ENCODE measurements at regions not wholly inside any gene's neighbourhood (a gene's known extent, or its start where the extent isn't known, plus 50 kb on each side); places are given as distances from the start of the nearest gene placed in this dataset.

DNA sequence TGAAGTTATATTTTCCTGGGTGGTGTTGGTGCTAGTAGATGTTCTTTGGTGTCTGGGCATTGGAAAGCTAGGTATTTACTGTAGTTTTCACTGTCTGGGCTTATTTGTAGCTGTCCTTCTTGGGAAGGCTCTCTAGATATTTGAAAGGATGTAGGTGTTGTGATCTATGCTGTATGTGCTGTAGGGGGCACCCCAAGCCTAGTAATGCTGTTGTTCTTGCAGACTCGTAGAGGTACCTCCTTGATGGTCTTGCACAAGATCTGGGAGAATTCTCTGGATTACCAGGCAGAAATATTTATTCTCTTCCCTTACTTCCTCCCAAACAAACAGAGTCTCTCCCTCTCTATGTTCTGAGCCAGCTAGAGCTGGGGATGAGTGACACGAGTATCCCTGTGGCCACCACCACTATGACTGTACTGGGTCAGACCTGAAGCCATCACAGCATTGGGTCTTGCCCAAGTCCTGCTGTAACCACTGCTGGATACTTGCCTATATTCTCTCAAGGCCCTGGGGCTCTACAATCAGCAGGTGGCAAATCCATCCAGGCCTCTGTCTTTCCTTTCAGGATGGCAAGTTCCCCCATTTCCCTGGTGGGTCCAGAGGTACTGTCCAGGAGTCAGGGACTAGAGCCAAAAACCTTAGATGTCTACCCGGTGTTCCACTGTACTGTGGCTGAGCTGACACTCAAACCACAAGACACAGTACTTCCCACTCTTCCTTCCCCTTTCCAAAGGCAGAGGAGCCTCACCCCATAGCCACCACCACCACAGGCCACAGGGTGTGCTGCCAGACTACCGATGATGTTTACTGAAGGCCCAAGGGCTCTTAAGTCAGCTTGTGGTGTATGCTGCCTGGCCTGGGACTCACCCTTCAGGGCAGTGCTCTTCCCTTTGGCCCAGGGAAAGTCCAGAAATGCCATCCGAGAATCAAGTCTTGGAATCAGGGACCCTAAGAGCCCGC is 195.2 kb upstream of the DPPA4 start:
- Histone ChIP-seq H3K79me2 (replicated peaks; ENCODE audit: insufficient read depth, low read length) (no peaks in the 10 kb centered on the region), H3K27me3 (ENCODE audit: insufficient read depth, low read depth, low read length) (no peaks in the 10 kb centered on the region), H3K27ac (ENCODE audit: low read length) (no peak overlapping the region), H3K9me2 (ENCODE audit: insufficient read depth, low read length) (no peaks in the 10 kb centered on the region), H3K36me3 (ENCODE audit: insufficient read depth, low read length) (no peaks in the 10 kb centered on the region), H3K9ac (ENCODE audit: low read length) (no peak overlapping the region), H3K4me3 (ENCODE audit: low read length) (no peak overlapping the region), H4K20me1 (ENCODE audit: insufficient read depth) (no peaks in the 10 kb centered on the region), H3K4me2 (ENCODE audit: low read length) (no peak overlapping the region), H3F3A (ENCODE audit: insufficient read depth, low read length, poor library complexity, severe bottlenecking) (no peaks in the 10 kb centered on the region), H2AFZ (ENCODE audit: low read depth, low read length) (no peak overlapping the region), H3K9me3 (ENCODE audit: low read length) (no peaks in the 10 kb centered on the region)
- TF ChIP-seq RAD21 (conservative IDR thresholded peaks at IDR 0.05) (peak; percentile 69), EZH2 (IDR thresholded peaks at IDR 0.05; ENCODE audit: borderline replicate concordance, insufficient read depth, low read length, poor library complexity, severe bottlenecking) (no peak), SMC3 (conservative IDR thresholded peaks at IDR 0.05; ENCODE audit: poor library complexity) (peak; percentile 66), MXI1 (conservative IDR thresholded peaks at IDR 0.05; ENCODE audit: poor library complexity, severe bottlenecking) (no peak)
- TF ChIP-seq, protein P1, sequence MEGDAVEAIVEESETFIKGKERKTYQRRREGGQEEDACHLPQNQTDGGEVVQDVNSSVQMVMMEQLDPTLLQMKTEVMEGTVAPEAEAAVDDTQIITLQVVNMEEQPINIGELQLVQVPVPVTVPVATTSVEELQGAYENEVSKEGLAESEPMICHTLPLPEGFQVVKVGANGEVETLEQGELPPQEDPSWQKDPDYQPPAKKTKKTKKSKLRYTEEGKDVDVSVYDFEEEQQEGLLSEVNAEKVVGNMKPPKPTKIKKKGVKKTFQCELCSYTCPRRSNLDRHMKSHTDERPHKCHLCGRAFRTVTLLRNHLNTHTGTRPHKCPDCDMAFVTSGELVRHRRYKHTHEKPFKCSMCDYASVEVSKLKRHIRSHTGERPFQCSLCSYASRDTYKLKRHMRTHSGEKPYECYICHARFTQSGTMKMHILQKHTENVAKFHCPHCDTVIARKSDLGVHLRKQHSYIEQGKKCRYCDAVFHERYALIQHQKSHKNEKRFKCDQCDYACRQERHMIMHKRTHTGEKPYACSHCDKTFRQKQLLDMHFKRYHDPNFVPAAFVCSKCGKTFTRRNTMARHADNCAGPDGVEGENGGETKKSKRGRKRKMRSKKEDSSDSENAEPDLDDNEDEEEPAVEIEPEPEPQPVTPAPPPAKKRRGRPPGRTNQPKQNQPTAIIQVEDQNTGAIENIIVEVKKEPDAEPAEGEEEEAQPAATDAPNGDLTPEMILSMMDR (IDR thresholded peaks at IDR 0.05; ENCODE audit: poor library complexity, severe bottlenecking) = peak; percentile 56

DNA sequence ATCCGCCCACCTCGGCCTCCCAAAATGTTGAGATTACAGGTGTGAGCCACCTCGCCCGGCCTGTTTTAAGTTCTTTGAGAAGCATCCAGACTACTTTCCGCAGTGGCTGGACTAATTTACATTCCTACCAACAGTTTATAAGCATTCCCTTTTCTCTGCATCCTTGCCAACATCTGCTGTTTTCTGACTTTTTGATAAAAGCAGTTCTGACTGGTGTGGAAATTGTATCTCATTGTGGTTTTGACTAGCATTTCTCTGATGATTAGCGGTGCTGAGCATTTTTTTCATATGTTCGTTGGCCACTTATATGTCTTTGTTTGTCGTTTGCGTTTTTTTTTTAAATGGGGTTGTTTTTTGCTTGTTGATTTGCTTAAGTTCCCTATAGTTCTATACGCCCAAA is 208.4 kb upstream of the DPPA4 start:
- Histone ChIP-seq H2AFZ (ENCODE audit: low read depth, low read length) (no peak overlapping the region), H3K79me2 (replicated peaks; ENCODE audit: insufficient read depth, low read length) (no peaks in the 10 kb centered on the region), H3K9me3 (ENCODE audit: low read length) (no peaks in the 10 kb centered on the region), H3K9me2 (ENCODE audit: insufficient read depth, low read length) (no peaks in the 10 kb centered on the region), H3K4me2 (ENCODE audit: low read length) (no peak overlapping the region), H3K27ac (ENCODE audit: low read length) (no peak overlapping the region), H3K36me3 (ENCODE audit: insufficient read depth, low read length) (no peaks in the 10 kb centered on the region), H3K27me3 (ENCODE audit: insufficient read depth, low read depth, low read length) (no peaks in the 10 kb centered on the region), H3K9ac (ENCODE audit: low read length) (no peak overlapping the region), H4K20me1 (ENCODE audit: insufficient read depth) (no peaks in the 10 kb centered on the region), H3F3A (ENCODE audit: insufficient read depth, low read length, poor library complexity, severe bottlenecking) (no peaks in the 10 kb centered on the region), H3K4me3 (ENCODE audit: low read length) (no peak overlapping the region)
- no peak for TF ChIP-seq TAF1 (IDR thresholded peaks at IDR 0.05; ENCODE audit: low read depth)

DNA sequence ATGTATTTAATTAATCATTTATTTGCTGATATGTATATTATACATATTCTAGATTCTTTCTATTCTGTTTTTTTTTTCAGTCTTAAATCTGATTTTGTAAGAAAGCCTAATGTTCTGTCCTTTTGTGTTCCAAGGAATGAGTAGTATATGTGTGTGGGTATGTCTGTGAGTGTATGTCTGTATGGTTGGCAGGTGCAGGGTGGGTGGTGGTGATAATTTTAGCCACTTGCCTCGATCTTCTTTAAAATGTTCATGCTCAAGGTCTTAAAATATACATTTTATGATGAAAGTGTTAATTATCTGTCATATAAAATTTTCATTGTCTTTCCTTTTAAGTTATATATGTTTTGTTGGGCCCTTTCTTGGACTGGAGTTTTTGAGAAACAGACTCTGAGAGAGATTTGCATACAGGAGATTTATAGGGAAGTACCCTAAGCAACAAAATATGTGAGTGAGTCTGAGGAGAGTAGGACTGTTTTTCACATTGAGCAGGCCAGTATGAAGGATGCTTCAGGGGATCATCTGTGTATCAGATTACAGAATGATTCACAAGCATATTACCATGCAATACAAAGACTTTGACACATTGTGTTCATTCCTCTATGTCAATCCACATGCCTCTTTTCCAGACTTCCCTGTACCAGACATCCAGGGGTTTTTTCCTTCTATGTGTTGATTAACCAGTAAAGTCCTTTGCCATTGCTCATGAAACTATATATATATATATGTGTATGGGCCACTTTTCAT is 211.0 kb upstream of the DPPA4 start:
- H3K27me3 ChIP-seq (ENCODE audit: insufficient read depth, low read depth, low read length) = no peaks in the 10 kb centered on the region
- H3K4me3 ChIP-seq (ENCODE audit: low read length) = no peak overlapping the region
- H3K27ac ChIP-seq (ENCODE audit: low read length) = no peak overlapping the region
- H4K20me1 ChIP-seq (ENCODE audit: insufficient read depth) = no peaks in the 10 kb centered on the region
- H3K9me3 ChIP-seq (ENCODE audit: low read length) = no peaks in the 10 kb centered on the region
- TF ChIP-seq, protein P2, sequence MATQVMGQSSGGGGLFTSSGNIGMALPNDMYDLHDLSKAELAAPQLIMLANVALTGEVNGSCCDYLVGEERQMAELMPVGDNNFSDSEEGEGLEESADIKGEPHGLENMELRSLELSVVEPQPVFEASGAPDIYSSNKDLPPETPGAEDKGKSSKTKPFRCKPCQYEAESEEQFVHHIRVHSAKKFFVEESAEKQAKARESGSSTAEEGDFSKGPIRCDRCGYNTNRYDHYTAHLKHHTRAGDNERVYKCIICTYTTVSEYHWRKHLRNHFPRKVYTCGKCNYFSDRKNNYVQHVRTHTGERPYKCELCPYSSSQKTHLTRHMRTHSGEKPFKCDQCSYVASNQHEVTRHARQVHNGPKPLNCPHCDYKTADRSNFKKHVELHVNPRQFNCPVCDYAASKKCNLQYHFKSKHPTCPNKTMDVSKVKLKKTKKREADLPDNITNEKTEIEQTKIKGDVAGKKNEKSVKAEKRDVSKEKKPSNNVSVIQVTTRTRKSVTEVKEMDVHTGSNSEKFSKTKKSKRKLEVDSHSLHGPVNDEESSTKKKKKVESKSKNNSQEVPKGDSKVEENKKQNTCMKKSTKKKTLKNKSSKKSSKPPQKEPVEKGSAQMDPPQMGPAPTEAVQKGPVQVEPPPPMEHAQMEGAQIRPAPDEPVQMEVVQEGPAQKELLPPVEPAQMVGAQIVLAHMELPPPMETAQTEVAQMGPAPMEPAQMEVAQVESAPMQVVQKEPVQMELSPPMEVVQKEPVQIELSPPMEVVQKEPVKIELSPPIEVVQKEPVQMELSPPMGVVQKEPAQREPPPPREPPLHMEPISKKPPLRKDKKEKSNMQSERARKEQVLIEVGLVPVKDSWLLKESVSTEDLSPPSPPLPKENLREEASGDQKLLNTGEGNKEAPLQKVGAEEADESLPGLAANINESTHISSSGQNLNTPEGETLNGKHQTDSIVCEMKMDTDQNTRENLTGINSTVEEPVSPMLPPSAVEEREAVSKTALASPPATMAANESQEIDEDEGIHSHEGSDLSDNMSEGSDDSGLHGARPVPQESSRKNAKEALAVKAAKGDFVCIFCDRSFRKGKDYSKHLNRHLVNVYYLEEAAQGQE (IDR thresholded peaks at IDR 0.05; ENCODE audit: borderline replicate concordance) = no peak
- TF ChIP-seq, protein P1 (IDR thresholded peaks at IDR 0.05; ENCODE audit: poor library complexity, severe bottlenecking) = no peak
- peak; percentile 17 for TF ChIP-seq EP300 (conservative IDR thresholded peaks at IDR 0.05; ENCODE audit: poor library complexity, severe bottlenecking)
- no peak for TF ChIP-seq SMC3 (conservative IDR thresholded peaks at IDR 0.05; ENCODE audit: poor library complexity)
- TF ChIP-seq TAF1 (IDR thresholded peaks at IDR 0.05; ENCODE audit: low read depth) = no peak
- H3K9ac ChIP-seq (ENCODE audit: low read length) = no peak overlapping the region
- H2AFZ ChIP-seq (ENCODE audit: low read depth, low read length) = no peak overlapping the region
- H3K9me2 ChIP-seq (ENCODE audit: insufficient read depth, low read length) = no peaks in the 10 kb centered on the region
- no peaks in the 10 kb centered on the region for H3K36me3 ChIP-seq (ENCODE audit: insufficient read depth, low read length)
- no peak overlapping the region for H3K4me2 ChIP-seq (ENCODE audit: low read length)
- H3K79me2 ChIP-seq (replicated peaks; ENCODE audit: insufficient read depth, low read length) = no peaks in the 10 kb centered on the region
- H3F3A ChIP-seq (ENCODE audit: insufficient read depth, low read length, poor library complexity, severe bottlenecking) = no peaks in the 10 kb centered on the region
